ENCODE measurements at regions not wholly inside any gene's neighbourhood (a gene's known extent, or its start where the extent isn't known, plus 50 kb on each side); places are given as distances from the start of the nearest gene placed in this dataset.

DNA sequence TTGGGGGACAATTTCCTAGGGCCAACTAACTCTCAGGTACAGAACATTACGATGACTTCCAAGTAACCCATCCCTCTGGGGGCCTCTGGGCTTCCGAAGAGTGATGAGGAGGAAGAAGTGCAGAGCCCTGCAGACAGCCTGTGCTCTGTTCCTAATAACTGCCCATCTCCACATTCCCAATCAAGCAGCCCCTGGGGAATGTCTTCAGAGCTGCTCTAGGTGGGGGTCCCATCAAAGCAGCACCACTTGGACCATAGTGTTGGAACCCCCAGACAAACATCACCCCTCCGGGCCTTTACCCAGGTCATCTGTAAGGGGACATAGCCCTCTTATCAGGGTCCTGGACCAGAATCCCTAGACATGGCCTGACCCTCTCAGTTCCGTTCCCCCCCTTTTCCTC, 357.3 kb downstream of the NPHP4 start:
- H3K27me3 Mint-ChIP-seq (ENCODE audit: low read depth) = no peaks in the 10 kb centered on the region
- peaks cover 4% of the 10 kb centered on the region for H3K9me3 Mint-ChIP-seq
- no peaks in the 10 kb centered on the region for H3K4me1 Mint-ChIP-seq (ENCODE audit: low read depth)

DNA sequence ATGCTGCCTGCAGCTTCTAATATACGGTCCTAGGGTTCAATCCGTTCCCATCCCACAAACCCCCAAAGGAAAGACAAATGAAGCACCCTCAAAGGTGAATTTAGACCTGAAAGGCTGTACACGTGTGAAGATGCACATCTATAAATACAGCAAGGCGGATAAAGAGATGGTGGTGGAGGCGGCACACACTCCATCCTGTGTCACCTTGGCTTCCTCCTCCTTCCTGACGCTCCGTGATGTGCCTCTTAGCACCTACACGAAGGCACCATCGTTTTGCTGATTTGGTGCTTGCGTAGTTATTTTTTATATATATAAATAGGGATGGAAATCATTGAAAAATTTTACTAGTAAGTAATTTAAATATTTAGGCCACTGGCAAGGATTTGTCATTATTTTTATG, 359.4 kb downstream of the NPHP4 start:
- no peak overlapping the region for H3K27ac Mint-ChIP-seq
- H3K27me3 Mint-ChIP-seq (ENCODE audit: low read depth) = no peaks in the 10 kb centered on the region
- peaks cover 4% of the 10 kb centered on the region for H3K9me3 Mint-ChIP-seq
- H3K36me3 Mint-ChIP-seq (ENCODE audit: low read depth) = no peaks in the 10 kb centered on the region
- H3K4me3 Mint-ChIP-seq = no peak overlapping the region
- no peaks in the 10 kb centered on the region for H3K4me1 Mint-ChIP-seq (ENCODE audit: low read depth)

More for the DNA sequence above, 357.3 kb downstream of the NPHP4 start:
- Mint-ChIP-seq H3K27ac (no peak overlapping the region), H3K36me3 (ENCODE audit: low read depth) (no peaks in the 10 kb centered on the region), H3K4me3 (no peak overlapping the region)

DNA sequence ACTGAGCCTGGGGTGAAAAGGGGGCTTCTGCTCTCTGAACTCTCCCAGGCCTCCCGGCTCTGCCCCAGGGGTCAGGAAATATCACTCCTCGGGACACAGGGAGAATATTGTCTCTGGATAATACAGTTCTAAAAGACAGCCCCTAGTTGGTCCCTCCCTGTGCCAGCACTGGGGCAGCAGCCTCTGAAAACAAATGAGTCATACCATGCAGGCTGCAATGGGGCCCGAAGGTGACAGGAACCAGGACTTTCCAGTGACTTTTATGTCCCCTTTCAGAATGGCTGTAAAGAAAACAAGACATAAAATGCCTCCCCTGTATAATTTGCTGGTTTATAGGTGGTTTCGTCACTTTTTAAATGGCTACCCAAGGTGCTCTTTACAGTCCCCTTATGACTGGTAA, 360.0 kb downstream of the NPHP4 start:
- no peak overlapping the region for H3K4me3 Mint-ChIP-seq
- H3K27ac Mint-ChIP-seq = no peak overlapping the region
- H3K9me3 Mint-ChIP-seq = peaks cover 3% of the 10 kb centered on the region
- no peaks in the 10 kb centered on the region for H3K27me3 Mint-ChIP-seq (ENCODE audit: low read depth)
- H3K36me3 Mint-ChIP-seq (ENCODE audit: low read depth) = no peaks in the 10 kb centered on the region
- no peaks in the 10 kb centered on the region for H3K4me1 Mint-ChIP-seq (ENCODE audit: low read depth)

DNA sequence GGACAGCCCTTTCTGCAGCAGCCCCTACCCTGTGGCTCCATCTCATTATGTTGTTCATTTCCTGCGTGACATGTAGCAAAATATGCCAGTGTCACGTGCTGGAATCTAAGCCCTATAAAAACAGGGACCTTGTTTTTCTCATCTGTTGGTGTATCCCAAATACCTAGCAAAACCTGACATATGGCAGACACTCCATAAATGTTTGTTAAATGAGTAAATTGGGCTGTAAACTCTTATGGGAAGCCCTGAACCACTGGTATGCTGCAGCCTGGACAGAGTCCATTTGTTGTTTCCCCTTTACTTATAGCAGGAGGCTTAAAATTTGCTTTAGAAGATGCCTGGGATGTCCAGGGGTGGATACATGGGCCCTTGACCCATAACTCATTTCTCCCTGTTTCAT, 363.8 kb downstream of the NPHP4 start:
- H3K4me3 Mint-ChIP-seq = no peak overlapping the region
- H3K4me1 Mint-ChIP-seq (ENCODE audit: low read depth) = no peaks in the 10 kb centered on the region
- H3K27me3 Mint-ChIP-seq (ENCODE audit: low read depth) = peaks cover 3% of the 10 kb centered on the region
- H3K9me3 Mint-ChIP-seq = no peaks in the 10 kb centered on the region
- no peak overlapping the region for H3K27ac Mint-ChIP-seq
- no peaks in the 10 kb centered on the region for H3K36me3 Mint-ChIP-seq (ENCODE audit: low read depth)

- Mint-ChIP-seq H3K36me3 (ENCODE audit: low read depth) (no peaks in the 10 kb centered on the region), H3K4me3 (no peak overlapping the region), H3K9me3 (no peaks in the 10 kb centered on the region), H3K4me1 (ENCODE audit: low read depth) (no peaks in the 10 kb centered on the region), H3K27ac (no peak overlapping the region), H3K27me3 (ENCODE audit: low read depth) (peaks cover 3% of the 10 kb centered on the region)
These were observed 368.8 kb downstream of the NPHP4 start for GRCh38 chr1:5623399-5623798.

DNA sequence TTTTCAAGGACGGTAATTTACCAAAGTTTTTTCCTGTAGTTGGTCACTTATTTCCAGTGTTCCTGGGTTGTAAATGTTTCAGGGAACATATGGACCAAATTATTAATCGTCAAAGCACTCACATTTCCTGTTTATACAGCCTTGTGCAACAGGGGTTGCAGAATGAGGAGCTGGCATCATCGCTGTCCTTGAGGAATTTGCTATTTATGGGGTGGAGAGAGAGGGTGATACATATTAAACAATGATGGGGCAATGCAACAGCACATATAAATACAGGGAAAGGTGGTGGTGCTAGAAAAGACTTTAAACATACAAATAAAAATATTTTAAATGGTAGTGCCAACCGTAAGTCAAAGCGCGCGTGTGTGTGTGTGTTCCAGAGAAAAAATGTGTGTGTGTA, 369.8 kb downstream of the NPHP4 start:
- H3K4me1 Mint-ChIP-seq (ENCODE audit: low read depth) = no peaks in the 10 kb centered on the region
- H3K27ac Mint-ChIP-seq = no peak overlapping the region
- peaks cover 3% of the 10 kb centered on the region for H3K27me3 Mint-ChIP-seq (ENCODE audit: low read depth)
- H3K9me3 Mint-ChIP-seq = no peaks in the 10 kb centered on the region
- no peak overlapping the region for H3K4me3 Mint-ChIP-seq
- no peaks in the 10 kb centered on the region for H3K36me3 Mint-ChIP-seq (ENCODE audit: low read depth)

- no peaks in the 10 kb centered on the region for H3K36me3 Mint-ChIP-seq (ENCODE audit: low read depth)
- H3K27ac Mint-ChIP-seq = no peak overlapping the region
- H3K27me3 Mint-ChIP-seq (ENCODE audit: low read depth) = peaks cover 3% of the 10 kb centered on the region
- H3K4me1 Mint-ChIP-seq (ENCODE audit: low read depth) = no peaks in the 10 kb centered on the region
- H3K4me3 Mint-ChIP-seq = no peak overlapping the region
- no peaks in the 10 kb centered on the region for H3K9me3 Mint-ChIP-seq
These were observed 370.5 kb downstream of the NPHP4 start for GRCh38 chr1:5621692-5622091.

- Mint-ChIP-seq H3K4me3 (no peak overlapping the region), H3K27ac (no peak overlapping the region), H3K36me3 (ENCODE audit: low read depth) (no peaks in the 10 kb centered on the region), H3K9me3 (no peaks in the 10 kb centered on the region), H3K4me1 (ENCODE audit: low read depth) (no peaks in the 10 kb centered on the region), H3K27me3 (ENCODE audit: low read depth) (peaks cover 7% of the 10 kb centered on the region)
These were observed 371.2 kb downstream of the NPHP4 start for GRCh38 chr1:5620997-5621396.

- no peak overlapping the region for H3K4me3 Mint-ChIP-seq
- H3K36me3 Mint-ChIP-seq (ENCODE audit: low read depth) = no peaks in the 10 kb centered on the region
- H3K4me1 Mint-ChIP-seq (ENCODE audit: low read depth) = no peaks in the 10 kb centered on the region
- peaks cover 4% of the 10 kb centered on the region for H3K27me3 Mint-ChIP-seq (ENCODE audit: low read depth)
- no peak overlapping the region for H3K27ac Mint-ChIP-seq
- no peaks in the 10 kb centered on the region for H3K9me3 Mint-ChIP-seq
These were observed 371.8 kb downstream of the NPHP4 start for GRCh38 chr1:5620418-5620817.

DNA sequence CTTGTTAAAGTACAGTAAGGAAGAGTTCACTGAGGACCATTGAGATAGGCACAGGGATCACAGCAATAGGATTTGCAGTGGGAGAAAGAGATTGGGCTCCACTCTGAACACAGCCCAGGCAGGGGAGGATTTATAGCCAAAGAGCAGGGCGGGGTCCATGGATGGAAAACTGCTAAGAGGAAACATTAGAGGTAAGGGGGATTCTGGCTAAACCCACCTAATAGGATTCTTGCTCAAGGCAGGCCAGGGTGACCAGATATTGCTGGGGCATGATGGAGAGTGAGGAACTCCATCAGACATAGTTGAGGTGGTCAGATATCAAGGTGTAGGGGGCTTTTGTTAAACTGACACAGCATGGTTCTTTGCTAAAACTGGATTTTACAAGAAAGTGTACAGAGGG, 372.8 kb downstream of the NPHP4 start:
- Mint-ChIP-seq H3K4me3 (no peak overlapping the region), H3K9me3 (no peaks in the 10 kb centered on the region), H3K36me3 (ENCODE audit: low read depth) (no peaks in the 10 kb centered on the region), H3K27ac (no peak overlapping the region), H3K4me1 (ENCODE audit: low read depth) (no peaks in the 10 kb centered on the region), H3K27me3 (ENCODE audit: low read depth) (peaks cover 4% of the 10 kb centered on the region)

- H3K36me3 Mint-ChIP-seq (ENCODE audit: low read depth) = no peaks in the 10 kb centered on the region
- H3K4me3 Mint-ChIP-seq = no peak overlapping the region
- H3K27me3 Mint-ChIP-seq (ENCODE audit: low read depth) = peaks cover 4% of the 10 kb centered on the region
- no peaks in the 10 kb centered on the region for H3K4me1 Mint-ChIP-seq (ENCODE audit: low read depth)
- no peak overlapping the region for H3K27ac Mint-ChIP-seq
- H3K9me3 Mint-ChIP-seq = no peaks in the 10 kb centered on the region
These were observed 374.7 kb downstream of the NPHP4 start for GRCh38 chr1:5617546-5617945.

DNA sequence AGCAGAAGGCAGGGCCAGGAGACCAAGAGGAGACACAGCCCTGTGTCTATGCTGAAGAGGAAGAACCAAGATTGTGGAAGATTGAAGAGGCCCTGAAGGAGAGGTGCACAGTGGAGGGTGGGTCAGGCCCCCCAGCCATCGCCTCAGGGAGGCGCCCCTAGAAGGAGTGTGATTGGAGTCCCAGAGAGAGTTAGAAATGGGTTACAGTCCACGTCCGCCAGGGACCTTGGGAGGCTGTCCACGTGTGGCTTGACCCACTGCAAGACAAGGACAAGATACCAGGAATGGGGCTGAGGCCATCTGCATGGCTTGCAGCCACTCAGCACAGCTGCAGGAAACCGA, 375.1 kb downstream of the NPHP4 start:
- no peaks in the 10 kb centered on the region for H3K9me3 Mint-ChIP-seq
- no peaks in the 10 kb centered on the region for H3K4me1 Mint-ChIP-seq (ENCODE audit: low read depth)
- peaks cover 4% of the 10 kb centered on the region for H3K27me3 Mint-ChIP-seq (ENCODE audit: low read depth)
- H3K27ac Mint-ChIP-seq = no peak overlapping the region
- no peak overlapping the region for H3K4me3 Mint-ChIP-seq
- no peaks in the 10 kb centered on the region for H3K36me3 Mint-ChIP-seq (ENCODE audit: low read depth)

DNA sequence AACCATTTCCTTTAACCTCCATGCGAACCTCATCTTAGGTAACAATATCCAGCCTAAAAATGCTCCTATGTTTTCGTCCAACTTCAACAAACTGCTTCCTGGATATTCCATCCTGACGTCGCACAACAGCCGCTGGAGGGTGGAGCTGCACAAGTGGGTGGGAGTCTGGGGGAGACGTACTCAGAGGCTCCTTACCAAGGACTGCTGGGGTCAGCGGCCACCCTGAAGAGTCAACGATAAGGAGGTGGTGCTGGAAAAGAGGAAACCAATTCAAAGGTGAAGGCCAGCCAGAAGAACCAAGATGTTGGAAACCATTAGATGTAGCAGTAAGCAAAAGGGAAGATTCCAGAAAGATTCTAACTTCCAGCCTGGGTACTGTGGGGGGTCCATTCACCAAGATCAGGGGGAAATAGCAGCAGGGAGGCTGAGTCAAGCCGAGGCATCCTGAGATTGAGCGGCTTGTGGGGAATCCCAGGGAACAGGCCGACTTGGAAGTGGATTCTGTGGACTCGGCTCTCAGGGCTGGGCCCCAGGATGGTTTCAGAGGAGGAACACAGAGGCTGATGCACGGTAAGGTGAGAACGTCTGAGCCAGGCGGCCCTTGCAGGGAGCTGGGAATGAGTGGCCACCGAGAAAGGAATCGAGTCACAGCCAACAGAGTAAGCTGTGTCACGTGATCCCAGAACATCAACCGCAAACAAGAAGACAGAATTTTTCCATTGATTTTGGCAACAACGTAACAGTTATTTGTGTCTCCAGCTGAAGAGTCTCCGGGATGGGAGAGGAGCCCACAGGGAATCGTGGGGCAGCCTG, 375.7 kb downstream of the NPHP4 start:
- Mint-ChIP-seq H3K9me3 (no peaks in the 10 kb centered on the region), H3K4me3 (no peak overlapping the region), H3K36me3 (ENCODE audit: low read depth) (no peaks in the 10 kb centered on the region), H3K27ac (no peak overlapping the region), H3K4me1 (ENCODE audit: low read depth) (no peaks in the 10 kb centered on the region), H3K27me3 (ENCODE audit: low read depth) (peaks cover 4% of the 10 kb centered on the region)

GRCh38 chr1:5615076-5615475, 377.1 kb downstream of the NPHP4 start:
- no peaks in the 10 kb centered on the region for H3K36me3 Mint-ChIP-seq (ENCODE audit: low read depth)
- peaks cover 4% of the 10 kb centered on the region for H3K27me3 Mint-ChIP-seq (ENCODE audit: low read depth)
- no peaks in the 10 kb centered on the region for H3K4me1 Mint-ChIP-seq (ENCODE audit: low read depth)
- H3K9me3 Mint-ChIP-seq = no peaks in the 10 kb centered on the region
- no peak overlapping the region for H3K27ac Mint-ChIP-seq
- no peak overlapping the region for H3K4me3 Mint-ChIP-seq

GRCh38 chr1:5613900-5614299, 378.3 kb downstream of the NPHP4 start:
- H3K36me3 Mint-ChIP-seq (ENCODE audit: low read depth) = no peaks in the 10 kb centered on the region
- no peaks in the 10 kb centered on the region for H3K4me1 Mint-ChIP-seq (ENCODE audit: low read depth)
- H3K27ac Mint-ChIP-seq = no peak overlapping the region
- H3K9me3 Mint-ChIP-seq = no peaks in the 10 kb centered on the region
- H3K27me3 Mint-ChIP-seq (ENCODE audit: low read depth) = peaks cover 15% of the 10 kb centered on the region
- no peak overlapping the region for H3K4me3 Mint-ChIP-seq

GRCh38 chr1:5611851-5612250, 380.4 kb downstream of the NPHP4 start:
- Mint-ChIP-seq H3K27ac (no peak overlapping the region), H3K27me3 (ENCODE audit: low read depth) (peaks cover 19% of the 10 kb centered on the region), H3K36me3 (ENCODE audit: low read depth) (no peaks in the 10 kb centered on the region), H3K4me3 (no peak overlapping the region), H3K4me1 (ENCODE audit: low read depth) (no peaks in the 10 kb centered on the region), H3K9me3 (no peaks in the 10 kb centered on the region)

Data from T-helper 1 cell treated with Interleukin-12 subunit alpha and Interleukin-12 subunit beta and Interleukin-4 antibody, amounts not matched to agents 30 μg/mL and 1 μg/mL, for 36 hours (primary cell).